ENCODE measurements at regions not wholly inside any gene's neighbourhood (a gene's known extent, or its start where the extent isn't known, plus 50 kb on each side); places are given as distances from the start of the nearest gene placed in this dataset.

- TF ChIP-seq POLR2A (IDR thresholded peaks at IDR 0.05) (no peak), CTCF (IDR thresholded peaks at IDR 0.05) (no peak)
Observed at GRCh38 chr5:4362411-4362810, 766.8 kb downstream of the IRX1 start.

All from Peyer's patch (tissue), 4 donors.